CD4-positive, CD25-positive, alpha-beta regulatory T cell (primary cell): ENCODE measurements at regions not wholly inside any gene's neighbourhood (a gene's known extent, or its start where the extent isn't known, plus 50 kb on each side); places are given as distances from the start of the nearest gene placed in this dataset.

ENCODE experiments used
- ATAC-seq, 2 donors: fragments of 150-1000 bp; cut with Tn5 transposase; one replicate each; pipeline ENCODE4 v1.10.0; 2021; ENCODE audit warnings: low read depth in 2 of 2, moderate number of reproducible peaks in 2 of 2, moderate library complexity in 1 of 2
- DNase-seq, 3 donors: peaks; one replicate each; pipeline versions ENCODE4 v3.0.0 to v3.0.0-alpha.2; 2012 to 2022; ENCODE audit warnings: mixed read lengths in 1 of 3
- H3K27ac ChIP-seq: one replicate; pipeline ENCODE4 v1.7.0; 2013; ENCODE audit warnings: mild to moderate bottlenecking, low read length; ENCODE audit not compliant: insufficient read depth, poor library complexity, severe bottlenecking
- H3K27me3 ChIP-seq: one replicate; pipeline ENCODE4 v1.7.0; 2013; ENCODE audit warnings: low read length; ENCODE audit not compliant: control insufficient read depth, insufficient read depth
- H3K36me3 ChIP-seq: one replicate; pipeline ENCODE4 v1.7.0; 2013; ENCODE audit warnings: mild to moderate bottlenecking, low read length, moderate library complexity; ENCODE audit not compliant: control insufficient read depth, insufficient read depth
- H3K4me1 ChIP-seq: 2 replicates; pipeline ENCODE4 v1.7.0; 2013; ENCODE audit warnings: mild to moderate bottlenecking, low read length; ENCODE audit not compliant: insufficient read depth, control insufficient read depth, poor library complexity, severe bottlenecking
- H3K4me3 ChIP-seq: one replicate; pipeline ENCODE4 v1.7.0; 2013; ENCODE audit warnings: low read depth, mild to moderate bottlenecking, low read length, moderate library complexity
- H3K9me3 ChIP-seq, 2 experiments: 1 replicate in 1 of 2; 2 replicates in 1 of 2; pipeline ENCODE4 v1.7.0; 2013; ENCODE audit warnings: low read length in 2 of 2, mild to moderate bottlenecking in 1 of 2, moderate library complexity in 1 of 2; ENCODE audit not compliant: control insufficient read depth in 2 of 2
- H3K27ac Mint-ChIP-seq, 3 donors: one replicate each; pipeline ENCODE4 v1.8.0; 2020 to 2022; ENCODE audit warnings: mild to moderate bottlenecking in 3 of 3, mixed read lengths in 3 of 3, moderate library complexity in 2 of 3
- H3K27me3 Mint-ChIP-seq: one replicate; pipeline ENCODE4 v1.8.0; 2022; ENCODE audit warnings: mild to moderate bottlenecking, mixed read lengths
- H3K36me3 Mint-ChIP-seq: one replicate; pipeline ENCODE4 v1.8.0; 2020; ENCODE audit warnings: mixed read lengths
- H3K4me1 Mint-ChIP-seq, 4 donors: one replicate each; pipeline ENCODE4 v1.8.0; 2020 to 2022; ENCODE audit warnings: mixed read lengths in 4 of 4, mild to moderate bottlenecking in 1 of 4
- H3K4me3 Mint-ChIP-seq, 4 donors: one replicate each; pipeline ENCODE4 v1.8.0; 2020 to 2022; ENCODE audit warnings: mild to moderate bottlenecking in 4 of 4, mixed read lengths in 4 of 4, moderate library complexity in 3 of 4
- H3K9me3 Mint-ChIP-seq, 7 donors: one replicate each; pipeline ENCODE4 v1.8.0; 2020 to 2022; ENCODE audit warnings: mixed read lengths in 7 of 7, mild to moderate bottlenecking in 3 of 7, moderate library complexity in 2 of 7

DNA sequence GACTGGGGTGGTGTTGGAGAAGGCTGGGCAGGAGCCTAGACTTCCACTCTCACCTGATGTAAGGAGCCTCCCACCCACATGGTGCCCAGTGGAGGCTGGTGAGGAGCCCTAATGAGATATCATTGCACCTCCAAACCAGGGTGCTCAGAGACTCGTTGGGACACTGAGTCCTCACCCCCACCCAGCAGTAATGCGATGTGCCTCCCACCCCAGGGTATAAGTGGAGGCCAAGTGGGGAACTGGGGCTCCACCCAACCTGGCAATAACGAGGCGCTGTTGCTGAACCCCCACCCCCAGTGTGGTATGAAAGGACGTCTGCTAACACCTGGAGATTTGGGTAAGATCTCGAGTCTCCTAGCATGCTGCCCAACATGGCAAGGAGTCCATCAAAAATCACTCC, 510.2 kb downstream of the PREX1 start:
- DNase-seq, result no peak

DNA sequence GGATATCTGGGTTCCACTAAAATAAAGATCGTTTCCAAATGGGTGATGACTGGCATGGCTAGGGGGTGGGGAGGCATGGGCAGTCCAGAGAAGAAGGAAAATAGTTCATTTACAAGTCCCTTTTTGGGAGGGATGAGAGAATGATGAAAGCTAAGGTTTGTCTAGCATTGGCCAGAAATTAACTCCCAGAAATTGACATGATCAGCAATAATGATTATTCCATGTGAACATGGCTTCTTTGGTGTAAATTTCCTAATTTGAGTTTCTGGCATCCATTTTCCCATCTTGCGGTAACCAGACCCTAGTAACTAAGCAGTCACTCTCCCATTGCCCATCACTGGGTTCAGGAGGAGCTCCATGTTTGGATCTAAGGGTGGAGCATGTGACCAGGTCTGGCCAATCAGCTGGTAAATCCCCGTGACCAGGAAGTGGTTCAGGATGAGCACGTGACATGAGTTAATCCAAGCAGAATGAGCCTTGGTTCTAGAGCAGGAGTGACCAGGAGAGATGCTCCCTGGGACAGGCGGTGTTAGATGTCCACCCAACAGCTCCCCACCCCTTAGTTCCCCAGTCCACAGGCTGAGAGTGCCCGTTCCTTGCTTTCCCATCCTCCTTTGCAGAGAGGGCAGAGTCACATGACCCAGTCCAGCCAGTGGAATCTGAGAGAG, 512.7 kb downstream of the PREX1 start:
- no peak overlapping the region for H3K4me3 Mint-ChIP-seq
- H3K36me3 Mint-ChIP-seq, result no peaks in the 10 kb centered on the region
- no peak overlapping the region for H3K4me3 ChIP-seq
- H3K27ac Mint-ChIP-seq, result no peak overlapping the region
- H3K36me3 ChIP-seq, result no peaks in the 10 kb centered on the region
- peaks cover 0 to 2% (median 0%) of the 10 kb centered on the region in 7 donors for H3K9me3 Mint-ChIP-seq
- no peaks in the 10 kb centered on the region for H3K9me3 ChIP-seq
- H3K27ac ChIP-seq, result no peak overlapping the region
- DNase-seq, result no peak
- no peaks in the 10 kb centered on the region for H3K4me1 ChIP-seq
- no peaks in the 10 kb centered on the region for H3K4me1 Mint-ChIP-seq
- ATAC-seq, result no peak
- H3K27me3 ChIP-seq, result no peaks in the 10 kb centered on the region
- H3K27me3 Mint-ChIP-seq, result peaks cover 14% of the 10 kb centered on the region

More for the DNA sequence above, 510.2 kb downstream of the PREX1 start:
- Histone ChIP-seq H3K27ac (no peak overlapping the region), H3K4me3 (no peak overlapping the region), H3K9me3 (no peaks in the 10 kb centered on the region), H3K4me1 (no peaks in the 10 kb centered on the region), H3K36me3 (no peaks in the 10 kb centered on the region), H3K27me3 (no peaks in the 10 kb centered on the region)
- Mint-ChIP-seq H3K9me3 (peaks cover 0 to 2% (median 0%) of the 10 kb centered on the region in 7 donors), H3K4me1 (no peaks in the 10 kb centered on the region), H3K27me3 (peaks cover 21% of the 10 kb centered on the region), H3K36me3 (no peaks in the 10 kb centered on the region), H3K27ac (no peak overlapping the region), H3K4me3 (no peak overlapping the region)
- ATAC-seq, result no peak

DNA sequence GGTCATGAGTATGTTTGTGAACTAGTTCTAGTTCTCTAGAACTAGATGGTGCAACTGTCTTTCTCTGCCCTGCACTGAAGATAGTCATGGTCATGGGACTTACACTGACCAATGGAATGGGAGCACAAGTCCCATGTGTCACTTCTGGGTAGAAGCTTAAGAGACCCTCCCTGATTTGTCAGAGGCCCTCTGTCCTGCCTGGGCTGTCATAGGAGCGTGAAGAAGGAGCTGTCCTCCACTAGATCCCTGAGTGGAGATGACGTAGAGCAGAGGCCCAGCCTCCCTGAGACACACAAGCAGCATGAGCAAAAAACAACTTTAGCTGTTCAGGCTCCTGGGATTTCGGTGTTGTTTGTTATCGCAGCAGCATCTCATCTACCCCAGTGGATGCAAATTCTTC, 514.5 kb downstream of the PREX1 start:
- Mint-ChIP-seq H3K27me3 (peaks cover 14% of the 10 kb centered on the region), H3K4me1 (no peaks in the 10 kb centered on the region)
- no peaks in the 10 kb centered on the region for H3K4me1 ChIP-seq

DNA sequence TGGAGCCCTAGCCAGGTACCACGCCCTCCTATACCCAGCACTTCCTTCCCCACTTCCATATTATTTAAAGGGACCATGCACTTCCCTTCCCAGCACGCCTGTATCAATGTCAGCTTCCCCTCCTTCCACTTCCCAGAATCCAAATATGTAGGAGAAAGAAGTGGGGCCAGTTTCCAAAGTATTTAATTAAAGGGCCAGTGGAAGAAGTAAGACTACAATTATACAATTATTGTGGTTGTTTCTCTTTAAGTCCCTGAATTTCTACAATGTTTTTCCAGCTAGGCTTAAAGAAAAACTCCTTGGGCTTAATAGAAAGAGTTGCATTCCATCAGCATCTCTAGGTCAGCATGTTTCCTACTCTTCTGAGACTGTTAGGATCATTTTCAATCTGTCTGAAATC, 515.8 kb downstream of the PREX1 start:
- Histone ChIP-seq H3K27me3 (no peaks in the 10 kb centered on the region), H3K36me3 (no peaks in the 10 kb centered on the region), H3K4me1 (no peaks in the 10 kb centered on the region), H3K27ac (no peak overlapping the region), H3K9me3 (no peaks in the 10 kb centered on the region), H3K4me3 (no peak overlapping the region)
- no peak overlapping the region for H3K27ac Mint-ChIP-seq
- DNase-seq, result no peak
- peaks cover 9% of the 10 kb centered on the region for H3K27me3 Mint-ChIP-seq
- no peaks in the 10 kb centered on the region for H3K36me3 Mint-ChIP-seq
- H3K4me3 Mint-ChIP-seq, result no peak overlapping the region
- no peak for ATAC-seq
- peaks cover 0 to 2% (median 0%) of the 10 kb centered on the region in 7 donors for H3K9me3 Mint-ChIP-seq
- no peaks in the 10 kb centered on the region for H3K4me1 Mint-ChIP-seq

More for the DNA sequence above, 514.5 kb downstream of the PREX1 start:
- H3K27me3 ChIP-seq, result no peaks in the 10 kb centered on the region
- Mint-ChIP-seq H3K4me3 (no peak overlapping the region), H3K9me3 (peaks cover 0 to 2% (median 0%) of the 10 kb centered on the region in 7 donors), H3K27ac (no peak overlapping the region), H3K36me3 (no peaks in the 10 kb centered on the region)
- no peak for DNase-seq
- H3K27ac ChIP-seq, result no peak overlapping the region
- no peak overlapping the region for H3K4me3 ChIP-seq
- H3K9me3 ChIP-seq, result no peaks in the 10 kb centered on the region
- no peak for ATAC-seq
- H3K36me3 ChIP-seq, result no peaks in the 10 kb centered on the region

DNA sequence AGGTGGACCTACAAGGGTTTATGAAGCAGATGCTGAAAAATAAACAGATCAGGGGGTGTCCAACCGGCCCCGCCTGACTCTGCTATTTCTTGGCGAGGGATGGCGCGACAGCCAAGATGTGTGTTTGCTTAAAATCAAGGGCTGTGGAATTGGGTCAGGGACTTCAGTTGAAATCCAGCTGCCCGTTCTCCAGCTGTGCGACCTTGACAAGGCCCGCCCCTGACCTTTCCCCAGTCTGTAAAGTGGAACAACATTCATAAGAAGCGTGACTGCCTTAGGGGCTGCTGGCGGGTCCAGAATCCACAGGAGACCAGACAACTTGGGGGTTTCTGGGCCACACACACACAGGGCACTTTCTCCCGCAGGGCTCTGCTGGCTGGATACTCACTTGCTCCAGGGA, 517.5 kb downstream of the PREX1 start:
- Histone ChIP-seq H3K9me3 (no peaks in the 10 kb centered on the region), H3K27ac (no peak overlapping the region), H3K36me3 (no peaks in the 10 kb centered on the region), H3K4me1 (no peaks in the 10 kb centered on the region), H3K4me3 (no peak overlapping the region), H3K27me3 (no peaks in the 10 kb centered on the region)
- DNase-seq, result no peak
- Mint-ChIP-seq H3K36me3 (no peaks in the 10 kb centered on the region), H3K4me1 (no peaks in the 10 kb centered on the region), H3K4me3 (no peak overlapping the region), H3K9me3 (peaks cover 0 to 2% (median 0%) of the 10 kb centered on the region in 7 donors), H3K27me3 (peaks cover 8% of the 10 kb centered on the region), H3K27ac (no peak overlapping the region)
- no peak for ATAC-seq

DNA sequence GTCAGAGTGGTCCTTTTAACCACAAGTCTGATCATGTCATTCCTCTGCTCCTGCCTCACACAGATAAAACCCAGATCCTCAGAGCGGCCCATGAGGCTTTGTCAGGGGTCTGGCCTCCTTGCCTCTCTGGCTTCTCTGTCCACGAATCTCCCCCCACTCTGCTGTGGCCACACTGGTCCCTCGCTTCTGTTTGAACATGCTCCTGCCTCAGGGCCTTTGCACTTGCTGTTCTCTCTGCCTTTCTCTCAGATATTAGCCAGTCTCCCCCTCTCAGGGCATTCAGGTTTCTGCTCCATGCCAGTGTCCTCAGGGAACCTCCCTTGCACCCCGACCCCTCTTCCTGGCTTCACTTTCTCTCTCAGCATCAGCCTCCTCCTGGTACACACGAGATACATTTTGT, 518.5 kb downstream of the PREX1 start:
- ATAC-seq (no peak), DNase-seq (no peak)
- H3K4me1 ChIP-seq, result no peaks in the 10 kb centered on the region
- no peak overlapping the region for H3K4me3 ChIP-seq
- H3K27me3 Mint-ChIP-seq, result peaks cover 8% of the 10 kb centered on the region
- H3K27ac Mint-ChIP-seq, result no peak overlapping the region
- H3K4me3 Mint-ChIP-seq, result no peak overlapping the region
- no peaks in the 10 kb centered on the region for H3K36me3 Mint-ChIP-seq
- no peaks in the 10 kb centered on the region for H3K4me1 Mint-ChIP-seq
- H3K9me3 Mint-ChIP-seq, result peaks cover 0 to 1% (median 0%) of the 10 kb centered on the region in 7 donors
- H3K27ac ChIP-seq, result no peak overlapping the region
- H3K9me3 ChIP-seq, result no peaks in the 10 kb centered on the region
- H3K27me3 ChIP-seq, result no peaks in the 10 kb centered on the region
- H3K36me3 ChIP-seq, result no peaks in the 10 kb centered on the region

DNA sequence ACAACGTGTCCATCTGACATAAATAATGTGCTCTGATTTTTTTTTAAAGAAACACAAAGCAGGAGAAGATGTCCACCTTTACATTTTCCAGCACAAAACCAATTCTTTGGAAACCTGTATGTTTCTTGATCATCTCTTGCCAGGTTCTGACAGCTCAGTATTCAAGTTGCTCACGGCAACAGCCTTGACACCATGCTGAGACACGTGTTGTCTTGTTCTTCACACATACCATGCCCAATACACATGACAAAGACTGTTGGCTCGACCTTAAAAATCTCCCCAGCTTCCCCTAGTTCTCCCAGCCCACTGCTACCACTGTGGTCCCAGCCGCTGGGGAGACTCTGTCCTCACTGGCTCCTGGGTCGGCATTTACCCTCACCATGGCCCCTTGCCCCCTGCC, 518.9 kb downstream of the PREX1 start:
- Mint-ChIP-seq H3K4me1 (no peaks in the 10 kb centered on the region), H3K27me3 (peaks cover 8% of the 10 kb centered on the region), H3K9me3 (peaks cover 0 to 1% (median 0%) of the 10 kb centered on the region in 7 donors), H3K36me3 (no peaks in the 10 kb centered on the region), H3K4me3 (no peak overlapping the region), H3K27ac (no peak overlapping the region)
- no peaks in the 10 kb centered on the region for H3K27me3 ChIP-seq
- no peak for DNase-seq
- no peak overlapping the region for H3K4me3 ChIP-seq
- H3K9me3 ChIP-seq, result no peaks in the 10 kb centered on the region
- no peak overlapping the region for H3K27ac ChIP-seq
- H3K36me3 ChIP-seq, result no peaks in the 10 kb centered on the region
- H3K4me1 ChIP-seq, result no peaks in the 10 kb centered on the region
- no peak for ATAC-seq

DNA sequence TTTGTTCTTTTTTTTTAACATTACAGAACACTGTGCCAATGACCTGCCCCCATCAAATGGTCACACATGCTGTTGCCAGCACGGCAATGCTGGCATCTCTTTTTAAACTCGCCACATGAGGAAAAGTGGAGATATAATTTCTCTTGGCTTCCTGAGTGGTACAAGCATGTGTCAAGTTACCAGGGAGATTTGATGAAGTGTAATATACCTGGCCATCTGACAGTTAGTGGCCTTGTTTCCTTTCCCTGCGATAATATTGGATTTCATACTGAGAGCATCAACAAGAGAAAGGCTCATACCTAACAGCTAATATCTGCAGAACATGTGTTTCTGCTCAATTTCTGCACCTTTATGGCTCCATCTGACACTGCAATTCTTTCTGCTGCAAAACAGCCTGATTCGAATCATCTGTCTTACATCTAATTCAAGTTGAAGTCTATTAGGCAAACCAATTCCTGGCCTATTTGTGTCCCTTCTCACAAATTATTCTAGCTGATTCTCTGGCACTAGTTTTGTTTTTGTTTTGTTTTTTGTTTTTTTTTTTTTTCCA, 519.5 kb downstream of the PREX1 start:
- Histone ChIP-seq H3K27me3 (no peaks in the 10 kb centered on the region), H3K36me3 (no peaks in the 10 kb centered on the region), H3K4me1 (no peaks in the 10 kb centered on the region), H3K27ac (no peak overlapping the region), H3K4me3 (no peak overlapping the region), H3K9me3 (no peaks in the 10 kb centered on the region)
- ATAC-seq (no peak), DNase-seq (no peak)
- H3K27ac Mint-ChIP-seq, result no peak overlapping the region
- H3K9me3 Mint-ChIP-seq, result peaks cover 0 to 1% (median 0%) of the 10 kb centered on the region in 7 donors
- H3K36me3 Mint-ChIP-seq, result no peaks in the 10 kb centered on the region
- H3K4me1 Mint-ChIP-seq, result no peaks in the 10 kb centered on the region
- H3K4me3 Mint-ChIP-seq, result no peak overlapping the region
- peaks cover 8% of the 10 kb centered on the region for H3K27me3 Mint-ChIP-seq
